GM23338 (cell line): ENCODE measurements at regions not wholly inside any gene's neighbourhood (a gene's known extent, or its start where the extent isn't known, plus 50 kb on each side); places are given as distances from the start of the nearest gene placed in this dataset.
A peak's percentile ranks its signal among the peaks of the same experiment; 100 is the strongest.

Experiments
- ATAC-seq: fragments of 200-7000 bp; cut with Tn5 transposase; 3 replicates; pipeline ENCODE4 v1.9.1; 2020
- DNase-seq: peaks from one replicate; pipeline ENCODE4 v3.0.0-alpha.2; 2015; ENCODE audit warnings: low spot score
- H2AFZ ChIP-seq: fragments of 200-600 bp; sonication (generic); 2 replicates; pipeline ENCODE4 v1.8.0; 2016; ENCODE audit warnings: antibody characterized with exemption, mild to moderate bottlenecking, moderate library complexity
- H3F3A ChIP-seq: fragments of 200-600 bp; sonication (generic); replicated peaks from 2 replicates; pipeline ENCODE4 v1.8.0; 2017; ENCODE audit warnings: antibody characterized with exemption, mixed run types, low read depth
- H3K27ac ChIP-seq: fragments of 200-600 bp; sonication (generic); 2 replicates; pipeline ENCODE4 v1.6.1; 2016; ENCODE audit warnings: low read depth
- H3K27me3 ChIP-seq: fragments of 200-600 bp; sonication (generic); 2 replicates; pipeline ENCODE4 v1.8.0; 2016; ENCODE audit warnings: mild to moderate bottlenecking, mixed run types, moderate library complexity; ENCODE audit not compliant: insufficient read depth
- H3K36me3 ChIP-seq: fragments of 200-600 bp; sonication (generic); 2 replicates; pipeline ENCODE4 v1.8.0; 2016; ENCODE audit warnings: mild to moderate bottlenecking; ENCODE audit not compliant: insufficient read depth
- H3K4me1 ChIP-seq: fragments of 200-600 bp; sonication (generic); 2 replicates; pipeline ENCODE4 v1.8.0; 2016; ENCODE audit warnings: mild to moderate bottlenecking, moderate library complexity; ENCODE audit not compliant: insufficient read depth
- H3K4me2 ChIP-seq: fragments of 200-600 bp; sonication (generic); 2 replicates; pipeline ENCODE4 v1.7.1; 2017; ENCODE audit warnings: mixed run types
- H3K4me3 ChIP-seq: fragments of 200-600 bp; sonication (generic); 2 replicates; pipeline ENCODE4 v1.6.1; 2016; ENCODE audit warnings: mixed run types
- H3K79me2 ChIP-seq: fragments of 200-600 bp; sonication (generic); replicated peaks from 2 replicates; pipeline ENCODE4 v1.8.0; 2017; ENCODE audit warnings: mild to moderate bottlenecking; ENCODE audit not compliant: insufficient read depth
- H3K9me2 ChIP-seq: fragments of 200-600 bp; sonication (generic); 2 replicates; pipeline ENCODE4 v1.8.0; 2017; ENCODE audit not compliant: insufficient read depth
- H4K20me1 ChIP-seq: fragments of 200-600 bp; sonication (generic); replicated peaks from 2 replicates; pipeline ENCODE4 v1.8.0; 2017; ENCODE audit warnings: mild to moderate bottlenecking; ENCODE audit not compliant: insufficient read depth
- H3K27ac Mint-ChIP-seq: 2 replicates; pipeline ENCODE4 v1.8.0; 2020; ENCODE audit warnings: inconsistent platforms, mild to moderate bottlenecking, moderate library complexity, mixed read lengths
- H3K27me3 Mint-ChIP-seq: 3 replicates; pipeline ENCODE4 v1.8.0; 2022; ENCODE audit warnings: low read depth, mild to moderate bottlenecking, moderate library complexity, mixed read lengths, inconsistent platforms; ENCODE audit not compliant: insufficient read depth, poor library complexity
- H3K36me3 Mint-ChIP-seq: 3 replicates; pipeline ENCODE4 v1.8.0; 2021; ENCODE audit warnings: low read depth, mild to moderate bottlenecking, inconsistent platforms, moderate library complexity, mixed read lengths
- H3K4me1 Mint-ChIP-seq: 3 replicates; pipeline ENCODE4 v1.8.0; 2020; ENCODE audit warnings: mild to moderate bottlenecking, inconsistent platforms, mixed read lengths
- H3K4me3 Mint-ChIP-seq: 3 replicates; pipeline ENCODE4 v1.8.0; 2021; ENCODE audit warnings: moderate library complexity, mild to moderate bottlenecking, inconsistent platforms, mixed read lengths
- H3K9me3 Mint-ChIP-seq: 3 replicates; pipeline ENCODE4 v1.8.0; 2020; ENCODE audit warnings: moderate library complexity, mild to moderate bottlenecking, inconsistent platforms, mixed read lengths
- CREB1 ChIP-seq: fragments of 250-450 bp; sonication (Bioruptor Pico); IDR thresholded peaks from 2 replicates; pipeline ENCODE4 v1.5.0; 2020; ENCODE audit warnings: low read depth, mild to moderate bottlenecking, moderate library complexity
- EZH2 ChIP-seq: fragments of 200-600 bp; sonication (generic); IDR thresholded peaks from one replicate; pipeline ENCODE4 v1.8.0; 2017; ENCODE audit warnings: antibody characterized with exemption, mild to moderate bottlenecking, low read depth; ENCODE audit not compliant: unreplicated experiment
- EZH2phosphoT487 ChIP-seq: fragments of 200-600 bp; sonication (generic); IDR thresholded peaks from one replicate; pipeline ENCODE4 v1.8.1; 2018; ENCODE audit warnings: antibody characterized with exemption; ENCODE audit not compliant: unreplicated experiment
- JUNB ChIP-seq: IDR thresholded peaks from one replicate; pipeline ENCODE4 v1.6.1; 2016; ENCODE audit warnings: antibody characterized with exemption; ENCODE audit not compliant: unreplicated experiment
- NANOG ChIP-seq: IDR thresholded peaks from 2 replicates; pipeline ENCODE4 v1.6.1; 2016; ENCODE audit warnings: antibody characterized with exemption, borderline replicate concordance
- POLR2AphosphoS5 ChIP-seq: IDR thresholded peaks from 2 replicates; pipeline ENCODE4 v1.6.1; 2016; ENCODE audit warnings: antibody characterized with exemption, low read depth
- STAT1 ChIP-seq: IDR thresholded peaks from one replicate; pipeline ENCODE4 v1.6.1; 2016; ENCODE audit warnings: antibody characterized with exemption; ENCODE audit not compliant: unreplicated experiment
- ZNF114 ChIP-seq: fragments of 250-450 bp; sonication (Bioruptor Pico); IDR thresholded peaks from 2 replicates; pipeline ENCODE4 v1.5.0; 2020; ENCODE audit warnings: mild to moderate bottlenecking, moderate library complexity
- ZNF331 ChIP-seq: fragments of 250-450 bp; sonication (Bioruptor Pico); IDR thresholded peaks from 2 replicates; pipeline ENCODE4 v1.5.0; 2020; ENCODE audit warnings: low read depth, mild to moderate bottlenecking, moderate library complexity
- TF ChIP-seq, protein P1 (sequence below): IDR thresholded peaks from one replicate; pipeline ENCODE4 v1.6.1; 2018; ENCODE audit warnings: antibody characterized with exemption; ENCODE audit not compliant: unreplicated experiment
- TF ChIP-seq, protein P2 (sequence below): IDR thresholded peaks from 2 replicates; pipeline ENCODE4 v1.6.1; 2016; ENCODE audit warnings: antibody characterized with exemption
- TF ChIP-seq, protein P3 (sequence below), 2 experiments: fragments of 200-600 bp in 1 of 2; sonication (generic) in 1 of 2; conservative IDR thresholded peaks; 2 replicates each; pipeline versions ENCODE4 v1.5.1 to v1.6.1; 2016 to 2017; ENCODE audit warnings: antibody characterized with exemption in 2 of 2, low read depth in 2 of 2, mild to moderate bottlenecking in 2 of 2, moderate library complexity in 1 of 2

DNA sequence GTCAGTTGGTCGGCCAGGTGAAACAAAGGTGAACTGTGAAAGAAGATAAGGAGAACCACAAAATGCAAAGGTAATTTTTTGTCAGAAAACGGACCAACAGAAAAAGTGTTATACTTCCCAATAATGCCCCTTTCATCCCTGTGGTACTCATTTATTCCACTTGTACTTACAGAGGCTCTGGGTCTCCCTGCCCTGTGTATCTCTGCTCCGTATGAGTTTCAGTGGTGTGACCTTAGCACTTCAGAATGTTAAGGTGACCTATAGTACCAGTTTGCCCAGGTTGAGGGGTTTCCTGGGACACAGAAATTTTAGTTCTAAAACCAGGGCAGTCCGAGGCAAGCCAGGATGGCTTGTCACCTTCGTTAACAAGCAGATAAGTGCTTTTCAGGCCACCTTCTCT lies 254.8 kb downstream of the OLFM3 start (continued):
- TF ChIP-seq, protein P1, sequence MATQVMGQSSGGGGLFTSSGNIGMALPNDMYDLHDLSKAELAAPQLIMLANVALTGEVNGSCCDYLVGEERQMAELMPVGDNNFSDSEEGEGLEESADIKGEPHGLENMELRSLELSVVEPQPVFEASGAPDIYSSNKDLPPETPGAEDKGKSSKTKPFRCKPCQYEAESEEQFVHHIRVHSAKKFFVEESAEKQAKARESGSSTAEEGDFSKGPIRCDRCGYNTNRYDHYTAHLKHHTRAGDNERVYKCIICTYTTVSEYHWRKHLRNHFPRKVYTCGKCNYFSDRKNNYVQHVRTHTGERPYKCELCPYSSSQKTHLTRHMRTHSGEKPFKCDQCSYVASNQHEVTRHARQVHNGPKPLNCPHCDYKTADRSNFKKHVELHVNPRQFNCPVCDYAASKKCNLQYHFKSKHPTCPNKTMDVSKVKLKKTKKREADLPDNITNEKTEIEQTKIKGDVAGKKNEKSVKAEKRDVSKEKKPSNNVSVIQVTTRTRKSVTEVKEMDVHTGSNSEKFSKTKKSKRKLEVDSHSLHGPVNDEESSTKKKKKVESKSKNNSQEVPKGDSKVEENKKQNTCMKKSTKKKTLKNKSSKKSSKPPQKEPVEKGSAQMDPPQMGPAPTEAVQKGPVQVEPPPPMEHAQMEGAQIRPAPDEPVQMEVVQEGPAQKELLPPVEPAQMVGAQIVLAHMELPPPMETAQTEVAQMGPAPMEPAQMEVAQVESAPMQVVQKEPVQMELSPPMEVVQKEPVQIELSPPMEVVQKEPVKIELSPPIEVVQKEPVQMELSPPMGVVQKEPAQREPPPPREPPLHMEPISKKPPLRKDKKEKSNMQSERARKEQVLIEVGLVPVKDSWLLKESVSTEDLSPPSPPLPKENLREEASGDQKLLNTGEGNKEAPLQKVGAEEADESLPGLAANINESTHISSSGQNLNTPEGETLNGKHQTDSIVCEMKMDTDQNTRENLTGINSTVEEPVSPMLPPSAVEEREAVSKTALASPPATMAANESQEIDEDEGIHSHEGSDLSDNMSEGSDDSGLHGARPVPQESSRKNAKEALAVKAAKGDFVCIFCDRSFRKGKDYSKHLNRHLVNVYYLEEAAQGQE, result no peak
- TF ChIP-seq JUNB (no peak), POLR2AphosphoS5 (no peak), NANOG (no peak), ZNF331 (CRISPR knock-in tag) (no peak), STAT1 (no peak), ZNF114 (CRISPR knock-in tag) (no peak), EZH2phosphoT487 (no peak), CREB1 (CRISPR knock-in tag) (no peak)
- TF ChIP-seq, protein P2, sequence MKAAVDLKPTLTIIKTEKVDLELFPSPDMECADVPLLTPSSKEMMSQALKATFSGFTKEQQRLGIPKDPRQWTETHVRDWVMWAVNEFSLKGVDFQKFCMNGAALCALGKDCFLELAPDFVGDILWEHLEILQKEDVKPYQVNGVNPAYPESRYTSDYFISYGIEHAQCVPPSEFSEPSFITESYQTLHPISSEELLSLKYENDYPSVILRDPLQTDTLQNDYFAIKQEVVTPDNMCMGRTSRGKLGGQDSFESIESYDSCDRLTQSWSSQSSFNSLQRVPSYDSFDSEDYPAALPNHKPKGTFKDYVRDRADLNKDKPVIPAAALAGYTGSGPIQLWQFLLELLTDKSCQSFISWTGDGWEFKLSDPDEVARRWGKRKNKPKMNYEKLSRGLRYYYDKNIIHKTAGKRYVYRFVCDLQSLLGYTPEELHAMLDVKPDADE, result no peak
- TF ChIP-seq, protein P3, sequence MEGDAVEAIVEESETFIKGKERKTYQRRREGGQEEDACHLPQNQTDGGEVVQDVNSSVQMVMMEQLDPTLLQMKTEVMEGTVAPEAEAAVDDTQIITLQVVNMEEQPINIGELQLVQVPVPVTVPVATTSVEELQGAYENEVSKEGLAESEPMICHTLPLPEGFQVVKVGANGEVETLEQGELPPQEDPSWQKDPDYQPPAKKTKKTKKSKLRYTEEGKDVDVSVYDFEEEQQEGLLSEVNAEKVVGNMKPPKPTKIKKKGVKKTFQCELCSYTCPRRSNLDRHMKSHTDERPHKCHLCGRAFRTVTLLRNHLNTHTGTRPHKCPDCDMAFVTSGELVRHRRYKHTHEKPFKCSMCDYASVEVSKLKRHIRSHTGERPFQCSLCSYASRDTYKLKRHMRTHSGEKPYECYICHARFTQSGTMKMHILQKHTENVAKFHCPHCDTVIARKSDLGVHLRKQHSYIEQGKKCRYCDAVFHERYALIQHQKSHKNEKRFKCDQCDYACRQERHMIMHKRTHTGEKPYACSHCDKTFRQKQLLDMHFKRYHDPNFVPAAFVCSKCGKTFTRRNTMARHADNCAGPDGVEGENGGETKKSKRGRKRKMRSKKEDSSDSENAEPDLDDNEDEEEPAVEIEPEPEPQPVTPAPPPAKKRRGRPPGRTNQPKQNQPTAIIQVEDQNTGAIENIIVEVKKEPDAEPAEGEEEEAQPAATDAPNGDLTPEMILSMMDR (conservative IDR thresholded peaks at IDR 0.05; ENCODE audit: low read depth in 2 of 2), result no peak

DNA sequence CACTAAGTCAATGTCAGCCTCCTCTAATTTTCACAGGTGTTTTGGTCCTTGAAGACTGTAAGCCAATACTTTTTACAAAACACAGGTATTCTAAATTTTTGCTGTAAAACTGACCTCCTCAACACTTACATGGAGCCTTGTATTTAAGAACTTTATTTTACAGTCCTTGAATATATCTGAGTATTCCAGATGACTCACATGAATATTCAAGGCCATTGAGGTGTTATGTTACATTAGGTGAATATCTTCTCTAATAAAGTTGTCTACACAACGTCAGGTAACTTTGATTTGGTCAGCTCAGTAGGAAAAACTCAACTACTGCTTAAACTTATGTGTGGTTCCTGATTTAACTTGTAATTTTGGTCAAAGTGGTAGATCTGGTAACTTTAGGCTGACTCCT lies 254.2 kb downstream of the OLFM3 start:
- Mint-ChIP-seq H3K27ac (no peak overlapping the region), H3K4me3 (no peak overlapping the region), H3K27me3 (no peaks in the 10 kb centered on the region), H3K36me3 (no peaks in the 10 kb centered on the region), H3K9me3 (no peaks in the 10 kb centered on the region), H3K4me1 (peaks cover 24% of the 10 kb centered on the region)
- no peak overlapping the region for H3K27ac ChIP-seq
- H3K4me2 ChIP-seq, result no peak overlapping the region
- no peak for DNase-seq
- no peak overlapping the region for H3K4me3 ChIP-seq
- H3K36me3 ChIP-seq, result no peaks in the 10 kb centered on the region
- H3K9me2 ChIP-seq, result no peaks in the 10 kb centered on the region
- H4K20me1 ChIP-seq, result no peaks in the 10 kb centered on the region
- H3K79me2 ChIP-seq, result no peaks in the 10 kb centered on the region
- ATAC-seq, result no peak
- no peaks in the 10 kb centered on the region for H3F3A ChIP-seq
- peaks cover 29% of the 10 kb centered on the region for H3K4me1 ChIP-seq
- TF ChIP-seq JUNB (no peak), NANOG (no peak), EZH2 (no peak), STAT1 (no peak), POLR2AphosphoS5 (no peak), CREB1 (CRISPR knock-in tag) (no peak)
- TF ChIP-seq, protein P3 (conservative IDR thresholded peaks at IDR 0.05; ENCODE audit: low read depth in 2 of 2), result no peak
- TF ChIP-seq, protein P2, result no peak
- H3K27me3 ChIP-seq, result no peaks in the 10 kb centered on the region
- H2AFZ ChIP-seq, result peak overlapping the region; percentile 6; the same call in 1 of the 2 replicates
